ENCODE measurements at regions not wholly inside any gene's neighbourhood (a gene's known extent, or its start where the extent isn't known, plus 50 kb on each side); places are given as distances from the start of the nearest gene placed in this dataset.

DNA sequence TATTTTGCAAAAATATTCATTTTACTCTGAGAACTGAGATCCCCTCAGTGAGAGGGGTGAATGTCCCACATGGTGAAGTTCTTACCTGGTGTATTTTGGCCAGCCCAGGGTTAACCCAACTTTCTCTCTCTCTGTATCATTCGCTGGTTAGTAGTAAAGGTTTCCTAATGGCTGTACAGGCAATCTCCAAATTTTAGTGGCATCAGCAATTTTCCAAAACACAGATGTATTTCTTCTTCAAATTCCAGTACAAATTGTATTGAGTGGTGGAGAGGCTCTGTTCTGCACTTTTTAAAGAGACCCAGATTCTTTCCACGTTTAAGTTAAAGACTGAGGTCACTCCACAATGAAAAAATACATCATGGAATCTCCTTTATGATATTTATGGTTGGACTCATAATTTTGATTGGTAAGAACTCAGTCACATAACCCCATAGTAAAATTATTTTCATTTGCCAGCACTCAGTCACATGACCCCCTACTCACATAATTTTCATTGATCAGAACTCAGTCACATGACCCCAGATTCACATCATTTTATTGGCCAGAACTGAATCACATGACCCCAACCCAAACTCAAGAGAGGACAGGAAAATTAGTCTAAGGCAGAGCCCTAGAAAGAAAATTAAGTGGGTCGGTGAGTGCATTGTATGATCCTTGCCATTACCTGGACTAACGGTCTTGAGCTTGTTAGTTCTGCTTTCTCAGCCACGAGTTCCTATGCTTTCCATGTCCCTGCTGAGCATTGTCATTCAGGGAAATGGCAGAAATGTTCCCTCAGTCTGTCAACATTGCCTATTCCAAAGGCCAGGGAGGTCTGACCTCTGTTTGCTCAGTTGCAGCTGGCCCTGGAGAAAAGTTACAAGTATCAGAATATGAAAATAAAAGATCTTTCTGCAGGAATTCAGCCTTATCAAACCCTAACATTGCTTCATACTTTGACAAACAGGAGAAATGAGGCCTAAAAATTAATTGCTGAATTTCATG, 1536.2 kb downstream of the AACS start:
- RAD21 ChIA-PET (ENCODE audit: unreplicated experiment): no interaction called here
- Histone ChIP-seq H3K9me3 (replicated peaks; ENCODE audit: control insufficient read depth, insufficient read depth, low read length) (no peaks in the 10 kb centered on the region), H3K4me3 (no peak overlapping the region), H3K4me1 (ENCODE audit: control insufficient read depth, insufficient read depth, low read length) (no peaks in the 10 kb centered on the region), H2AFZ (ENCODE audit: control insufficient read depth, low read depth, low read length) (no peak overlapping the region), H3K27ac (ENCODE audit: control insufficient read depth, insufficient read depth) (no peak overlapping the region), H3K9ac (ENCODE audit: control insufficient read depth, insufficient read depth, low read length) (no peak overlapping the region), H3K79me2 (ENCODE audit: control insufficient read depth, insufficient read depth, low read length) (no peaks in the 10 kb centered on the region), H3K27me3 (replicated peaks in 1 of 2; ENCODE audit: control insufficient read depth in 2 of 2, insufficient read depth in 2 of 2, low read length in 1 of 2) (no peaks in the 10 kb centered on the region), H3K4me2 (ENCODE audit: control insufficient read depth, insufficient read depth) (no peak overlapping the region), H3K36me3 (ENCODE audit: control insufficient read depth in 2 of 2, insufficient read depth in 2 of 2, low read length in 1 of 2) (no peaks in the 10 kb centered on the region), H4K20me1 (ENCODE audit: control insufficient read depth, insufficient read depth) (no peaks in the 10 kb centered on the region)
- SMC1A ChIA-PET (ENCODE audit: uncharacterized antibody, unreplicated experiment): no interaction called here
- ATAC-seq (no peak), FAIRE-seq (no peak), DNase-seq (ENCODE audit: low read depth, low spot score) (no peak)
- in situ Hi-C loops (cut with MboI): no loop called here
- CTCF ChIA-PET: no interaction called here
- WGBS (ENCODE audit: insufficient coverage, insufficient replicate concordance, low lambda C conversion rate, missing lambda C conversion rate): 6% methylated on average over 5 of the region's 5 CpGs
- BruUV-seq (replicated peaks): no TSS peak
- intact Hi-C loops (cut with micrococcal nuclease; ENCODE audit: unreplicated experiment): no loop called here
- POLR2A ChIA-PET: no interaction called here
- TF ChIP-seq CBFB (IDR thresholded peaks at IDR 0.05; ENCODE audit: low read depth) (no peak), BMI1 (IDR thresholded peaks at IDR 0.05; ENCODE audit: borderline replicate concordance) (no peak), ZNF207 (IDR thresholded peaks at IDR 0.05; ENCODE audit: borderline replicate concordance) (no peak), SREBF1 (IDR thresholded peaks at IDR 0.05; ENCODE audit: low read length) (no peak), HCFC1 (IDR thresholded peaks at IDR 0.05; ENCODE audit: low read length) (no peak), SMARCA5 (IDR thresholded peaks at IDR 0.05) (no peak), ZNF384 (IDR thresholded peaks at IDR 0.05; ENCODE audit: borderline replicate concordance, low read depth, low read length) (no peak), BHLHE40 (IDR thresholded peaks at IDR 0.05; ENCODE audit: borderline replicate concordance in 1 of 2, low read depth in 2 of 2, low read length in 1 of 2) (no peak)
- TF ChIP-seq, protein P1, sequence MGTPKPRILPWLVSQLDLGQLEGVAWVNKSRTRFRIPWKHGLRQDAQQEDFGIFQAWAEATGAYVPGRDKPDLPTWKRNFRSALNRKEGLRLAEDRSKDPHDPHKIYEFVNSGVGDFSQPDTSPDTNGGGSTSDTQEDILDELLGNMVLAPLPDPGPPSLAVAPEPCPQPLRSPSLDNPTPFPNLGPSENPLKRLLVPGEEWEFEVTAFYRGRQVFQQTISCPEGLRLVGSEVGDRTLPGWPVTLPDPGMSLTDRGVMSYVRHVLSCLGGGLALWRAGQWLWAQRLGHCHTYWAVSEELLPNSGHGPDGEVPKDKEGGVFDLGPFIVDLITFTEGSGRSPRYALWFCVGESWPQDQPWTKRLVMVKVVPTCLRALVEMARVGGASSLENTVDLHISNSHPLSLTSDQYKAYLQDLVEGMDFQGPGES (IDR thresholded peaks at IDR 0.05): no peak
